ENCODE measurements at regions not wholly inside any gene's neighbourhood (a gene's known extent, or its start where the extent isn't known, plus 50 kb on each side); places are given as distances from the start of the nearest gene placed in this dataset.

GRCh38 chr13:60227158-60227557 is 63.4 kb upstream of the DIAPH3 start:
- TF ChIP-seq MXI1 (conservative IDR thresholded peaks at IDR 0.05; ENCODE audit: poor library complexity, severe bottlenecking) (no peak), RAD21 (conservative IDR thresholded peaks at IDR 0.05) (no peak), TAF1 (IDR thresholded peaks at IDR 0.05; ENCODE audit: low read depth) (no peak), CTCF (IDR thresholded peaks at IDR 0.05; ENCODE audit: poor library complexity, severe bottlenecking) (no peak), EP300 (conservative IDR thresholded peaks at IDR 0.05; ENCODE audit: poor library complexity, severe bottlenecking) (no peak)
- Histone ChIP-seq H3K27ac (ENCODE audit: low read length) (no peak overlapping the region), H2AFZ (ENCODE audit: low read depth, low read length) (no peak overlapping the region), H3K4me3 (ENCODE audit: low read length) (no peak overlapping the region), H3K36me3 (ENCODE audit: insufficient read depth, low read length) (no peaks in the 10 kb centered on the region), H3K27me3 (ENCODE audit: insufficient read depth, low read depth, low read length) (no peaks in the 10 kb centered on the region), H3K9me3 (ENCODE audit: low read length) (no peaks in the 10 kb centered on the region), H3K79me2 (replicated peaks; ENCODE audit: insufficient read depth, low read length) (no peaks in the 10 kb centered on the region), H3K4me2 (ENCODE audit: low read length) (no peak overlapping the region), H3F3A (ENCODE audit: insufficient read depth, low read length, poor library complexity, severe bottlenecking) (no peaks in the 10 kb centered on the region), H4K20me1 (ENCODE audit: insufficient read depth) (no peaks in the 10 kb centered on the region), H3K9me2 (ENCODE audit: insufficient read depth, low read length) (no peaks in the 10 kb centered on the region), H3K9ac (ENCODE audit: low read length) (no peak overlapping the region)

GRCh38 chr13:60229708-60230272 is 66.1 kb upstream of the DIAPH3 start:
- TF ChIP-seq CTCF (IDR thresholded peaks at IDR 0.05; ENCODE audit: poor library complexity, severe bottlenecking) (no peak), EP300 (conservative IDR thresholded peaks at IDR 0.05; ENCODE audit: poor library complexity, severe bottlenecking) (no peak), EZH2 (IDR thresholded peaks at IDR 0.05; ENCODE audit: borderline replicate concordance, insufficient read depth, low read length, poor library complexity, severe bottlenecking) (no peak), SMC3 (conservative IDR thresholded peaks at IDR 0.05; ENCODE audit: poor library complexity) (no peak), TAF1 (IDR thresholded peaks at IDR 0.05; ENCODE audit: low read depth) (no peak), POLR2AphosphoS5 (IDR thresholded peaks at IDR 0.05) (no peak), REST (IDR thresholded peaks at IDR 0.05; ENCODE audit: borderline replicate concordance) (no peak), RAD21 (conservative IDR thresholded peaks at IDR 0.05) (no peak), MXI1 (conservative IDR thresholded peaks at IDR 0.05; ENCODE audit: poor library complexity, severe bottlenecking) (no peak)
- H3K4me2 ChIP-seq (ENCODE audit: low read length), result no peak overlapping the region

More at GRCh38 chr13:60229708-60230272, 66.1 kb upstream of the DIAPH3 start:
- Histone ChIP-seq H3K36me3 (ENCODE audit: insufficient read depth, low read length) (no peaks in the 10 kb centered on the region), H4K20me1 (ENCODE audit: insufficient read depth) (no peaks in the 10 kb centered on the region), H3K79me2 (replicated peaks; ENCODE audit: insufficient read depth, low read length) (no peaks in the 10 kb centered on the region), H3K9me2 (ENCODE audit: insufficient read depth, low read length) (no peaks in the 10 kb centered on the region), H3K9ac (ENCODE audit: low read length) (no peak overlapping the region), H3K9me3 (ENCODE audit: low read length) (no peaks in the 10 kb centered on the region), H2AFZ (ENCODE audit: low read depth, low read length) (no peak overlapping the region), H3K27me3 (ENCODE audit: insufficient read depth, low read depth, low read length) (no peaks in the 10 kb centered on the region), H3K4me3 (ENCODE audit: low read length) (no peak overlapping the region), H3F3A (ENCODE audit: insufficient read depth, low read length, poor library complexity, severe bottlenecking) (no peaks in the 10 kb centered on the region), H3K27ac (ENCODE audit: low read length) (no peak overlapping the region)
